ENCODE measurements at regions not wholly inside any gene's neighbourhood (a gene's known extent, or its start where the extent isn't known, plus 50 kb on each side); places are given as distances from the start of the nearest gene placed in this dataset.

DNA sequence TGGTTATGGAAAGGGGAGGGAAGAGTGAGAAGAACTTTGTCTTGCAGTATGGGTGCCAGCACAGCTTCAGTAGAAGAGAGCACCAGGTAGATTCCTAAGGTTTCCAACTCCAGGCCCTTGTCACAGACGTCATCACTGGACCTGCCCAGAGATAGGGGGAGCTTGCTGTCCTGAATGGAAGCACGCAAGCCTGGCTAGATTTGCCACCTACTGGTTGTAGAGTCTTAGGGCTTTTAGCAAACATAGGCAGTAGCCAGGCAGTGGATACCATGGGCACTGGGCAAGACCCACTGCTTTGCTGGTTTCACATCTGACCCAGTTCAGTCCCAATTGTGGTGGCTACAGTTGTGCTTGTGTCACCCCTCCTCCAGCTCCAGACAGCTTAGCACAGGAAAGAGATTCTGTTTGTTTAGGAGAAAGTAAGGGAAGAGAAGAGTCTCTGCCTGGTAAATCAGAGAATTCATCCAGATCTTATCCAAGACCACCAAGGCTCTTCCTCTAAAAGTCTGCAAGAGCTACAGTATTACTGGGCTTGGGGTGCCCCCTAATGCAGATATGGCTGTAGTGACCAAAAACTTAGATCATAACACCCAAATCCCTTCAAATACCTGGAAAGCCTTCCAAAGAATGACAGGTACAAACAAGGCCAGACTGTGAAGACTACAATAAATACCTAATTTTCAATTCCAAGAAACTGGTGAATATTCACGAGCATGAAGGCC is 158.9 kb downstream of the HINT1 start:
- TF ChIP-seq, protein P1, sequence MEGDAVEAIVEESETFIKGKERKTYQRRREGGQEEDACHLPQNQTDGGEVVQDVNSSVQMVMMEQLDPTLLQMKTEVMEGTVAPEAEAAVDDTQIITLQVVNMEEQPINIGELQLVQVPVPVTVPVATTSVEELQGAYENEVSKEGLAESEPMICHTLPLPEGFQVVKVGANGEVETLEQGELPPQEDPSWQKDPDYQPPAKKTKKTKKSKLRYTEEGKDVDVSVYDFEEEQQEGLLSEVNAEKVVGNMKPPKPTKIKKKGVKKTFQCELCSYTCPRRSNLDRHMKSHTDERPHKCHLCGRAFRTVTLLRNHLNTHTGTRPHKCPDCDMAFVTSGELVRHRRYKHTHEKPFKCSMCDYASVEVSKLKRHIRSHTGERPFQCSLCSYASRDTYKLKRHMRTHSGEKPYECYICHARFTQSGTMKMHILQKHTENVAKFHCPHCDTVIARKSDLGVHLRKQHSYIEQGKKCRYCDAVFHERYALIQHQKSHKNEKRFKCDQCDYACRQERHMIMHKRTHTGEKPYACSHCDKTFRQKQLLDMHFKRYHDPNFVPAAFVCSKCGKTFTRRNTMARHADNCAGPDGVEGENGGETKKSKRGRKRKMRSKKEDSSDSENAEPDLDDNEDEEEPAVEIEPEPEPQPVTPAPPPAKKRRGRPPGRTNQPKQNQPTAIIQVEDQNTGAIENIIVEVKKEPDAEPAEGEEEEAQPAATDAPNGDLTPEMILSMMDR (IDR thresholded peaks at IDR 0.05) = no peak
- TF ChIP-seq POLR2A (IDR thresholded peaks at IDR 0.05) = no peak

Data from right lobe of liver (tissue), 4 donors.